ENCODE measurements at regions not wholly inside any gene's neighbourhood (a gene's known extent, or its start where the extent isn't known, plus 50 kb on each side); places are given as distances from the start of the nearest gene placed in this dataset.

- Histone ChIP-seq H3K4me1 (no peaks in the 10 kb centered on the region), H3K4me3 (no peak overlapping the region), H3K27me3 (ENCODE audit: low read depth) (no peaks in the 10 kb centered on the region; the same call in 1 of the 2 replicates), H3K9me3 (no peaks in the 10 kb centered on the region), H3K36me3 (replicated peaks) (no peaks in the 10 kb centered on the region)
- no peak for DNase-seq (ENCODE audit: low spot score in 2 of 2)
- in situ Hi-C loops (cut with MboI; ENCODE audit: low sequenced_read_pairs): loop anchor here (10.0 to 25.0 kb wide), 3 partner anchors 166 to 1924 kb away; no protein-coding TSS in a partner anchor
Observed at GRCh38 chr13:48761256-48761655, 107.5 kb downstream of the CYSLTR2 start.

- Histone ChIP-seq H3K27me3 (ENCODE audit: low read depth) (no peaks in the 10 kb centered on the region), H3K4me3 (no peak overlapping the region), H3K36me3 (replicated peaks) (no peaks in the 10 kb centered on the region), H3K9me3 (no peaks in the 10 kb centered on the region), H3K4me1 (no peaks in the 10 kb centered on the region)
- in situ Hi-C loops (cut with MboI; ENCODE audit: low sequenced_read_pairs): loop anchor here (10.0 to 25.0 kb wide), 3 partner anchors 174 to 1932 kb away; no protein-coding TSS in a partner anchor
- peak; percentile 83 to 92 for DNase-seq (ENCODE audit: low spot score in 2 of 2)
Observed at GRCh38 chr13:48769107-48769704, 115.5 kb downstream of the CYSLTR2 start.

- Histone ChIP-seq H3K4me1 (no peaks in the 10 kb centered on the region), H3K27me3 (ENCODE audit: low read depth) (no peaks in the 10 kb centered on the region), H3K36me3 (replicated peaks) (no peaks in the 10 kb centered on the region), H3K4me3 (no peak overlapping the region), H3K9me3 (no peaks in the 10 kb centered on the region)
- DNase-seq (ENCODE audit: low spot score in 2 of 2): no peak
- in situ Hi-C loops (cut with MboI; ENCODE audit: low sequenced_read_pairs): loop anchor here (25.0 kb wide), 2 partner anchors 658 to 1933 kb away; no protein-coding TSS in a partner anchor
Observed at GRCh38 chr13:48770372-48770771, 116.6 kb downstream of the CYSLTR2 start.

GRCh38 chr13:48772908-48773307, 119.2 kb downstream of the CYSLTR2 start:
- Histone ChIP-seq H3K27me3 (ENCODE audit: low read depth) (no peaks in the 10 kb centered on the region), H3K4me3 (no peak overlapping the region), H3K36me3 (replicated peaks) (no peaks in the 10 kb centered on the region), H3K9me3 (no peaks in the 10 kb centered on the region), H3K4me1 (no peaks in the 10 kb centered on the region)
- no peak for DNase-seq (ENCODE audit: low spot score in 2 of 2)
- in situ Hi-C loops (cut with MboI; ENCODE audit: low sequenced_read_pairs): loop anchor here (25.0 kb wide), 2 partner anchors 661 to 1936 kb away; no protein-coding TSS in a partner anchor

DNA sequence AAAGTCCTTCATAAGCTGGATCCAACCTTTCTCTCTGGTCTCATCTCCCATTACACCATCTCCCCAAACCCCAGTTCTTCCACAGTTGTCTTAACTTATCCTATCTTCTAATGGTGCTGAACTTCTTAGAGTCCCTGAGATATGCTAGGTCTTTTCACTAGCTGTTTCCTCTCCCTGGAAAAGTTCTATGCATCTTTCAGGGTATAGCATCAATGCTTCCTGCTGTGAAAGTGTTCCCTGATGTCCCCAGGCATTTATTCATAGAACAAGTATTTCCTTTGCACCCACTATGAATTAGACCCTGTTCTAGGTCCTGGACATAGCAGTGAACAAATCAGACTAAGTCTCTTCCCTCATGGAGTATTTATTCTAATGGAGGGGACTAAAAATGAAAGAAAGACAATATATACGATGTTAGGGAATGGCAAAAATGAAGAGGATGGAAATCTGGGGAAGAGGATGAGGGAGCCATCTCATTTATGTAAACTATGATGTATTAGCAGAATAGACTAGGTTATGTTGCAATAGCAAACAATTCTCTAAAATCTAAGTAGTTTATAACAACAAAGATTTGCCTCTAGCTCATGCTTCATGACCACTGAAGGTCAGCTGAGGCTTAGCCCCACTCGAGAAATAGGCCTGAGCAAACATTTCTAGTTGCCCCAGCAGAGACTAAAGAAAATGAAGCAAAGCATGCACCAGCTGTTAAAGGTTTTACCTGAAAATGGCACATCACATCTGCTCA, 120.0 kb downstream of the CYSLTR2 start:
- in situ Hi-C loops (cut with MboI; ENCODE audit: low sequenced_read_pairs): loop anchor here (25.0 kb wide), 2 partner anchors 661 to 1936 kb away; no protein-coding TSS in a partner anchor
- H3K4me1 ChIP-seq: no peaks in the 10 kb centered on the region
- H3K27me3 ChIP-seq (ENCODE audit: low read depth): no peaks in the 10 kb centered on the region
- H3K4me3 ChIP-seq: no peak overlapping the region
- H3K36me3 ChIP-seq (replicated peaks): no peaks in the 10 kb centered on the region
- no peak for DNase-seq (ENCODE audit: low spot score in 2 of 2)
- no peaks in the 10 kb centered on the region for H3K9me3 ChIP-seq

GRCh38 chr13:48775285-48775684, 121.6 kb downstream of the CYSLTR2 start:
- H3K4me3 ChIP-seq: no peak overlapping the region
- no peaks in the 10 kb centered on the region for H3K9me3 ChIP-seq
- in situ Hi-C loops (cut with MboI; ENCODE audit: low sequenced_read_pairs): no loop called here
- H3K27me3 ChIP-seq (ENCODE audit: low read depth): no peaks in the 10 kb centered on the region
- H3K4me1 ChIP-seq: no peaks in the 10 kb centered on the region
- H3K36me3 ChIP-seq (replicated peaks): no peaks in the 10 kb centered on the region
- no peak for DNase-seq (ENCODE audit: low spot score in 2 of 2)

DNA sequence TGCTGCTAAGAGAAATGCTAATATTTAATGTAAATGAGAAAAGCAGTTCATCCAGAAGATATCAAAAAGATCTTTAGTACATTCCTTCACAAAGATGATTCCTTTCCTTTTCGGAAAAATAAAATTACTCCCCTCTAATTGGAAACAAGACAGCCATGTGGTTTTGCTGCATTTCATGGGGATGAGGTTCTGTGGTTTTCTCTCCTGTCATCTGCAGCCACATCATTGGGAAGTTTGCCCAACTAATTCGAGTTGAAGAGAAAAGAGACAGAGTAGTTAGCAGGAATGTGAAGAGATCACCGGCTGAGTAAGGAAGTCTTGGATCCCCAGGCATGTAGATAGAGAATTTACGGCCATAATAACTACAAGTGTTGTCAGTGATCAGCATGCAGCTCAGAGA, 122.1 kb downstream of the CYSLTR2 start:
- in situ Hi-C loops (cut with MboI; ENCODE audit: low sequenced_read_pairs): no loop called here
- H3K9me3 ChIP-seq: no peaks in the 10 kb centered on the region; the same call in 1 of the 2 replicates
- H3K27me3 ChIP-seq (ENCODE audit: low read depth): no peaks in the 10 kb centered on the region
- H3K36me3 ChIP-seq (replicated peaks): no peaks in the 10 kb centered on the region
- no peak overlapping the region for H3K4me3 ChIP-seq
- no peak for DNase-seq (ENCODE audit: low spot score in 2 of 2)
- no peaks in the 10 kb centered on the region for H3K4me1 ChIP-seq

GRCh38 chr13:48776401-48776800, 122.7 kb downstream of the CYSLTR2 start:
- no peak overlapping the region for H3K4me3 ChIP-seq
- H3K9me3 ChIP-seq: no peaks in the 10 kb centered on the region; the same call in 1 of the 2 replicates
- in situ Hi-C loops (cut with MboI; ENCODE audit: low sequenced_read_pairs): no loop called here
- H3K36me3 ChIP-seq (replicated peaks): no peaks in the 10 kb centered on the region
- no peaks in the 10 kb centered on the region for H3K4me1 ChIP-seq
- no peak for DNase-seq (ENCODE audit: low spot score in 2 of 2)
- H3K27me3 ChIP-seq (ENCODE audit: low read depth): no peaks in the 10 kb centered on the region

DNA sequence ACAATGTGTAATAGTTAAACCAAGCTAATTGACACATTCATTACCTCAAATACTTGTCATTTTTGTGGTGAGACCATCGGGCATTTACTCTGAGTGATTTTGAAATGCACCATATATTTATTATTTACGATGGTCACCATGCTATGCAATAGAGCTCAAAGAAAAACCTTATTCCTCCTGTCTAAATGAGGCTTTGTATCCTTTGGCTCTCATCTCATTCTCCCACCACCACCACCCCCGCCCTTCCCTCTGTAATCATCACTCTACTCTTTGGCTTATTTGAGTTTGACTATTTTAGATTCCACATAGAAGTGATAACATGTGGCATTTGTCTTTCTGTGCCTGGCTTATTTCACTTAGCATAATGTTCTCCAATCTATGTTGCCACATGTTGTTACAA, 124.9 kb downstream of the CYSLTR2 start:
- no peaks in the 10 kb centered on the region for H3K4me1 ChIP-seq
- H3K4me3 ChIP-seq: no peak overlapping the region
- H3K27me3 ChIP-seq (ENCODE audit: low read depth): no peaks in the 10 kb centered on the region
- H3K36me3 ChIP-seq (replicated peaks): no peaks in the 10 kb centered on the region
- DNase-seq (ENCODE audit: low spot score in 2 of 2): no peak
- no peaks in the 10 kb centered on the region; the same call in 1 of the 2 replicates for H3K9me3 ChIP-seq
- in situ Hi-C loops (cut with MboI; ENCODE audit: low sequenced_read_pairs): no loop called here

GRCh38 chr13:48780713-48781341, 127.1 kb downstream of the CYSLTR2 start:
- H3K27me3 ChIP-seq (ENCODE audit: low read depth): no peaks in the 10 kb centered on the region
- H3K36me3 ChIP-seq (replicated peaks): no peaks in the 10 kb centered on the region
- in situ Hi-C loops (cut with MboI; ENCODE audit: low sequenced_read_pairs): no loop called here
- H3K4me1 ChIP-seq: no peaks in the 10 kb centered on the region
- H3K4me3 ChIP-seq: no peak overlapping the region
- no peak for DNase-seq (ENCODE audit: low spot score in 2 of 2)
- H3K9me3 ChIP-seq: no peaks in the 10 kb centered on the region; the same call in 1 of the 2 replicates

DNA sequence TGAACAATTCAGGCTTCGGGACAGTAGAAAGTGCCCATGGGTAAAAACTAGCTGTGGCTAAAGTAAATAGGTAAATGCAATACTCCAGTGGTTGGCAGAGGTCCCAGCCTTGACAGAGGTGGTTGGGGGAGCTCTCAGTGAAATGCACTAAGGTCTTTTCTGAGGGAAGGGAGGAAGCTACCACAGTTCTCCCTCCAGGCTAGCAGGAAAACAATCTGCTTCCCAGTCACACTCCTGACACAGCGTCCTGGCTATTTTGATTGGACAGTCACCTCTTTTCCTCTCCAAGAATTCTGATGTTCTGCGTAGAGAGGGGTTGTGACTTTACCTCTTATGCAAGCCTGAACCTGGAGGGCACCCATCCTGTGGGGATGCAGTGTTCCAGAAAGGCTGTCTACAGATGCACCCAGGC, 128.7 kb downstream of the CYSLTR2 start:
- Histone ChIP-seq H3K36me3 (replicated peaks) (no peaks in the 10 kb centered on the region), H3K4me3 (no peak overlapping the region), H3K9me3 (no peaks in the 10 kb centered on the region; the same call in 1 of the 2 replicates), H3K4me1 (no peaks in the 10 kb centered on the region), H3K27me3 (ENCODE audit: low read depth) (no peaks in the 10 kb centered on the region)
- no peak for DNase-seq (ENCODE audit: low spot score in 2 of 2)
- in situ Hi-C loops (cut with MboI; ENCODE audit: low sequenced_read_pairs): no loop called here

- H3K27me3 ChIP-seq (ENCODE audit: low read depth): no peaks in the 10 kb centered on the region
- no peaks in the 10 kb centered on the region; the same call in 1 of the 2 replicates for H3K9me3 ChIP-seq
- H3K4me1 ChIP-seq: no peaks in the 10 kb centered on the region
- H3K4me3 ChIP-seq: no peak overlapping the region
- no peaks in the 10 kb centered on the region for H3K36me3 ChIP-seq (replicated peaks)
- peak in 1 of 2 experiments; percentile 11 for DNase-seq (ENCODE audit: low spot score in 2 of 2)
- in situ Hi-C loops (cut with MboI; ENCODE audit: low sequenced_read_pairs): no loop called here
Observed at GRCh38 chr13:48783181-48783630, 129.5 kb downstream of the CYSLTR2 start.

GRCh38 chr13:48783695-48784230, 130.0 kb downstream of the CYSLTR2 start:
- H3K9me3 ChIP-seq: no peaks in the 10 kb centered on the region; the same call in 1 of the 2 replicates
- DNase-seq (ENCODE audit: low spot score in 2 of 2): no peak
- in situ Hi-C loops (cut with MboI; ENCODE audit: low sequenced_read_pairs): no loop called here

More at GRCh38 chr13:48783695-48784230, 130.0 kb downstream of the CYSLTR2 start:
- no peaks in the 10 kb centered on the region for H3K27me3 ChIP-seq (ENCODE audit: low read depth)
- H3K4me3 ChIP-seq: no peak overlapping the region
- no peaks in the 10 kb centered on the region for H3K4me1 ChIP-seq
- H3K36me3 ChIP-seq (replicated peaks): no peaks in the 10 kb centered on the region
